ENCODE measurements at regions not wholly inside any gene's neighbourhood (a gene's known extent, or its start where the extent isn't known, plus 50 kb on each side); places are given as distances from the start of the nearest gene placed in this dataset.

DNA sequence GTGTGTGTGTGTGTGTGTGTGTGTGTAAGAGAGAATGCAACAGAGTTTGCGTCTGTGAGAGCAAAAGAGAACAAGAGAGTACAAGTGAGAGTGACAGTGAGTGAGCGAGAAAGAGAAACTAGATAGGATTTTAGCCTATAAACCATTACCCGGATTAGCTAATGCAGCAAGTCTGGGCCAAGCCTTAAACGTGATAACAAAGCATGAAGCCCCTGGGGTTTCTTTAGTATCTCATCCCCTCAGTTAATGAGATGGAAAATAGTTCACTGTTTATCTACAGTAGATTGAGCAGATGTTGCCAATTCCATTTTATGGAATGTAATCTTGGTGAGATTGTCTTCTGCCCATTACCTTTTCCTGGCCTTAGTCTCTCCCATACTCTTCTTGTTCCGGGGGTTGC is 114.5 kb downstream of the MAT2B start:
- no peaks in the 10 kb centered on the region for H3K4me1 ChIP-seq (ENCODE audit: control insufficient read depth in 2 of 2, insufficient read depth in 2 of 2, low read length in 2 of 2)
- no peaks in the 10 kb centered on the region for H3K9me3 ChIP-seq (ENCODE audit: control insufficient read depth in 2 of 2, low read length in 2 of 2)
- no peak overlapping the region for H3K4me3 ChIP-seq (ENCODE audit: low read length in 2 of 2)
- no peak overlapping the region for H3K9ac ChIP-seq (ENCODE audit: low read depth in 1 of 2, low read length in 2 of 2)
- H3K36me3 ChIP-seq (ENCODE audit: control insufficient read depth in 2 of 2, insufficient read depth in 2 of 2, low read length in 2 of 2): no peaks in the 10 kb centered on the region
- H3K27me3 ChIP-seq (ENCODE audit: control insufficient read depth in 2 of 2, insufficient read depth in 2 of 2, low read length in 2 of 2): no peaks in the 10 kb centered on the region
- H3K27ac ChIP-seq (ENCODE audit: low read depth in 2 of 2, low read length in 2 of 2): no peak overlapping the region

- Histone ChIP-seq H3K27ac (ENCODE audit: low read depth in 2 of 2, low read length in 2 of 2) (no peak overlapping the region), H3K27me3 (ENCODE audit: control insufficient read depth in 2 of 2, insufficient read depth in 2 of 2, low read length in 2 of 2) (no peaks in the 10 kb centered on the region), H3K9me3 (ENCODE audit: control insufficient read depth in 2 of 2, low read length in 2 of 2) (no peaks in the 10 kb centered on the region), H3K36me3 (ENCODE audit: control insufficient read depth in 2 of 2, insufficient read depth in 2 of 2, low read length in 2 of 2) (no peaks in the 10 kb centered on the region), H3K9ac (ENCODE audit: low read depth in 1 of 2, low read length in 2 of 2) (no peak overlapping the region), H3K4me3 (ENCODE audit: low read length in 2 of 2) (no peak overlapping the region), H3K4me1 (ENCODE audit: control insufficient read depth in 2 of 2, insufficient read depth in 2 of 2, low read length in 2 of 2) (no peaks in the 10 kb centered on the region)
These were observed 117.4 kb downstream of the MAT2B start for GRCh38 chr5:163622799-163623198.

- no peak overlapping the region for H3K4me3 ChIP-seq (ENCODE audit: low read length in 2 of 2)
- H3K27me3 ChIP-seq (ENCODE audit: control insufficient read depth in 2 of 2, insufficient read depth in 2 of 2, low read length in 2 of 2): no peaks in the 10 kb centered on the region
- no peaks in the 10 kb centered on the region for H3K4me1 ChIP-seq (ENCODE audit: control insufficient read depth in 2 of 2, insufficient read depth in 2 of 2, low read length in 2 of 2)
- no peak overlapping the region for H3K27ac ChIP-seq (ENCODE audit: low read depth in 2 of 2, low read length in 2 of 2)
- no peak overlapping the region for H3K9ac ChIP-seq (ENCODE audit: low read depth in 1 of 2, low read length in 2 of 2)
- no peaks in the 10 kb centered on the region for H3K36me3 ChIP-seq (ENCODE audit: control insufficient read depth in 2 of 2, insufficient read depth in 2 of 2, low read length in 2 of 2)
- H3K9me3 ChIP-seq (ENCODE audit: control insufficient read depth in 2 of 2, low read length in 2 of 2): no peaks in the 10 kb centered on the region
These were observed 118.1 kb downstream of the MAT2B start for GRCh38 chr5:163623524-163623923.

- Histone ChIP-seq H3K9me3 (ENCODE audit: control insufficient read depth in 2 of 2, low read length in 2 of 2) (no peaks in the 10 kb centered on the region), H3K4me1 (ENCODE audit: control insufficient read depth in 2 of 2, insufficient read depth in 2 of 2, low read length in 2 of 2) (no peaks in the 10 kb centered on the region), H3K27ac (ENCODE audit: low read depth in 2 of 2, low read length in 2 of 2) (no peak overlapping the region), H3K9ac (ENCODE audit: low read depth in 1 of 2, low read length in 2 of 2) (no peak overlapping the region), H3K27me3 (ENCODE audit: control insufficient read depth in 2 of 2, insufficient read depth in 2 of 2, low read length in 2 of 2) (no peaks in the 10 kb centered on the region), H3K36me3 (ENCODE audit: control insufficient read depth in 2 of 2, insufficient read depth in 2 of 2, low read length in 2 of 2) (no peaks in the 10 kb centered on the region), H3K4me3 (ENCODE audit: low read length in 2 of 2) (no peak overlapping the region)
These were observed 118.6 kb downstream of the MAT2B start for GRCh38 chr5:163623986-163624385.

GRCh38 chr5:163624431-163624830 is 119.0 kb downstream of the MAT2B start:
- no peaks in the 10 kb centered on the region for H3K9me3 ChIP-seq (ENCODE audit: control insufficient read depth in 2 of 2, low read length in 2 of 2)
- H3K9ac ChIP-seq (ENCODE audit: low read depth in 1 of 2, low read length in 2 of 2): no peak overlapping the region
- H3K4me3 ChIP-seq (ENCODE audit: low read length in 2 of 2): no peak overlapping the region
- no peaks in the 10 kb centered on the region for H3K27me3 ChIP-seq (ENCODE audit: control insufficient read depth in 2 of 2, insufficient read depth in 2 of 2, low read length in 2 of 2)
- no peak overlapping the region for H3K27ac ChIP-seq (ENCODE audit: low read depth in 2 of 2, low read length in 2 of 2)
- H3K4me1 ChIP-seq (ENCODE audit: control insufficient read depth in 2 of 2, insufficient read depth in 2 of 2, low read length in 2 of 2): no peaks in the 10 kb centered on the region
- no peaks in the 10 kb centered on the region for H3K36me3 ChIP-seq (ENCODE audit: control insufficient read depth in 2 of 2, insufficient read depth in 2 of 2, low read length in 2 of 2)

- Histone ChIP-seq H3K27ac (ENCODE audit: low read depth in 2 of 2, low read length in 2 of 2) (no peak overlapping the region), H3K4me1 (ENCODE audit: control insufficient read depth in 2 of 2, insufficient read depth in 2 of 2, low read length in 2 of 2) (no peaks in the 10 kb centered on the region), H3K9ac (ENCODE audit: low read depth in 1 of 2, low read length in 2 of 2) (no peak overlapping the region), H3K27me3 (ENCODE audit: control insufficient read depth in 2 of 2, insufficient read depth in 2 of 2, low read length in 2 of 2) (no peaks in the 10 kb centered on the region), H3K9me3 (ENCODE audit: control insufficient read depth in 2 of 2, low read length in 2 of 2) (no peaks in the 10 kb centered on the region), H3K4me3 (ENCODE audit: low read length in 2 of 2) (no peak overlapping the region), H3K36me3 (ENCODE audit: control insufficient read depth in 2 of 2, insufficient read depth in 2 of 2, low read length in 2 of 2) (no peaks in the 10 kb centered on the region)
These were observed 121.5 kb downstream of the MAT2B start for GRCh38 chr5:163626904-163627434.

GRCh38 chr5:163631856-163632255 is 126.4 kb downstream of the MAT2B start:
- Histone ChIP-seq H3K4me1 (ENCODE audit: control insufficient read depth in 2 of 2, insufficient read depth in 2 of 2, low read length in 2 of 2) (no peaks in the 10 kb centered on the region), H3K36me3 (ENCODE audit: control insufficient read depth in 2 of 2, insufficient read depth in 2 of 2, low read length in 2 of 2) (no peaks in the 10 kb centered on the region), H3K27me3 (ENCODE audit: control insufficient read depth in 2 of 2, insufficient read depth in 2 of 2, low read length in 2 of 2) (no peaks in the 10 kb centered on the region), H3K4me3 (ENCODE audit: low read length in 2 of 2) (no peak overlapping the region), H3K9me3 (ENCODE audit: control insufficient read depth in 2 of 2, low read length in 2 of 2) (no peaks in the 10 kb centered on the region), H3K27ac (ENCODE audit: low read depth in 2 of 2, low read length in 2 of 2) (no peak overlapping the region), H3K9ac (ENCODE audit: low read depth in 1 of 2, low read length in 2 of 2) (no peak overlapping the region)

GRCh38 chr5:163633926-163634460 is 128.6 kb downstream of the MAT2B start:
- Histone ChIP-seq H3K27me3 (ENCODE audit: control insufficient read depth in 2 of 2, insufficient read depth in 2 of 2, low read length in 2 of 2) (no peaks in the 10 kb centered on the region), H3K9ac (ENCODE audit: low read depth in 1 of 2, low read length in 2 of 2) (no peak overlapping the region), H3K4me1 (ENCODE audit: control insufficient read depth in 2 of 2, insufficient read depth in 2 of 2, low read length in 2 of 2) (no peaks in the 10 kb centered on the region), H3K4me3 (ENCODE audit: low read length in 2 of 2) (no peak overlapping the region), H3K9me3 (ENCODE audit: control insufficient read depth in 2 of 2, low read length in 2 of 2) (no peaks in the 10 kb centered on the region), H3K27ac (ENCODE audit: low read depth in 2 of 2, low read length in 2 of 2) (no peak overlapping the region), H3K36me3 (ENCODE audit: control insufficient read depth in 2 of 2, insufficient read depth in 2 of 2, low read length in 2 of 2) (no peaks in the 10 kb centered on the region)

GRCh38 chr5:163635631-163636030 is 130.2 kb downstream of the MAT2B start:
- H3K9ac ChIP-seq (ENCODE audit: low read depth in 1 of 2, low read length in 2 of 2): no peak overlapping the region
- no peaks in the 10 kb centered on the region for H3K27me3 ChIP-seq (ENCODE audit: control insufficient read depth in 2 of 2, insufficient read depth in 2 of 2, low read length in 2 of 2)
- H3K36me3 ChIP-seq (ENCODE audit: control insufficient read depth in 2 of 2, insufficient read depth in 2 of 2, low read length in 2 of 2): no peaks in the 10 kb centered on the region
- H3K4me3 ChIP-seq (ENCODE audit: low read length in 2 of 2): no peak overlapping the region
- H3K27ac ChIP-seq (ENCODE audit: low read depth in 2 of 2, low read length in 2 of 2): no peak overlapping the region
- H3K9me3 ChIP-seq (ENCODE audit: control insufficient read depth in 2 of 2, low read length in 2 of 2): no peaks in the 10 kb centered on the region
- H3K4me1 ChIP-seq (ENCODE audit: control insufficient read depth in 2 of 2, insufficient read depth in 2 of 2, low read length in 2 of 2): no peaks in the 10 kb centered on the region

GRCh38 chr5:163642904-163643303 is 137.5 kb downstream of the MAT2B start:
- Histone ChIP-seq H3K4me1 (ENCODE audit: control insufficient read depth in 2 of 2, insufficient read depth in 2 of 2, low read length in 2 of 2) (no peaks in the 10 kb centered on the region), H3K9me3 (ENCODE audit: control insufficient read depth in 2 of 2, low read length in 2 of 2) (no peaks in the 10 kb centered on the region), H3K36me3 (ENCODE audit: control insufficient read depth in 2 of 2, insufficient read depth in 2 of 2, low read length in 2 of 2) (no peaks in the 10 kb centered on the region), H3K27me3 (ENCODE audit: control insufficient read depth in 2 of 2, insufficient read depth in 2 of 2, low read length in 2 of 2) (no peaks in the 10 kb centered on the region), H3K27ac (ENCODE audit: low read depth in 2 of 2, low read length in 2 of 2) (no peak overlapping the region), H3K4me3 (ENCODE audit: low read length in 2 of 2) (no peak overlapping the region), H3K9ac (ENCODE audit: low read depth in 1 of 2, low read length in 2 of 2) (no peak overlapping the region)

Measured in mucosa of rectum (tissue), 2 donors.